ENCODE measurements at regions not wholly inside any gene's neighbourhood (a gene's known extent, or its start where the extent isn't known, plus 50 kb on each side); places are given as distances from the start of the nearest gene placed in this dataset.

- H3K36me3 ChIP-seq: no peaks in the 10 kb centered on the region
- intact Hi-C loops (cut with DNase I): no loop called here
- H3K9me3 ChIP-seq: no peaks in the 10 kb centered on the region
Measured at GRCh38 chrX:145631461-145631951, 186.1 kb upstream of the SLITRK2 start.

GRCh38 chrX:145654486-145654885 is 163.1 kb upstream of the SLITRK2 start:
- no peak for DNase-seq (ENCODE audit: low spot score in 2 of 2)

More at GRCh38 chrX:145631461-145631951, 186.1 kb upstream of the SLITRK2 start:
- Histone ChIP-seq H3K4me3 (no peak overlapping the region), H3K27me3 (no peaks in the 10 kb centered on the region), H3K4me1 (no peaks in the 10 kb centered on the region), H3K27ac (no peak overlapping the region)
- DNase-seq (ENCODE audit: low spot score in 2 of 2): no peak
- no peak for TF ChIP-seq CTCF (IDR thresholded peaks at IDR 0.05)

GRCh38 chrX:145673841-145674240 is 143.8 kb upstream of the SLITRK2 start:
- Histone ChIP-seq H3K36me3 (no peaks in the 10 kb centered on the region), H3K27ac (no peak overlapping the region), H3K4me3 (no peak overlapping the region), H3K27me3 (no peaks in the 10 kb centered on the region), H3K4me1 (no peaks in the 10 kb centered on the region), H3K9me3 (no peaks in the 10 kb centered on the region)
- intact Hi-C loops (cut with DNase I): no loop called here
- DNase-seq (ENCODE audit: low spot score in 2 of 2): no peak
- TF ChIP-seq CTCF (IDR thresholded peaks at IDR 0.05): no peak

More at GRCh38 chrX:145654486-145654885, 163.1 kb upstream of the SLITRK2 start:
- Histone ChIP-seq H3K27ac (no peak overlapping the region), H3K9me3 (no peaks in the 10 kb centered on the region), H3K36me3 (no peaks in the 10 kb centered on the region), H3K4me3 (no peak overlapping the region), H3K4me1 (no peaks in the 10 kb centered on the region), H3K27me3 (no peaks in the 10 kb centered on the region)
- intact Hi-C loops (cut with DNase I): no loop called here
- TF ChIP-seq CTCF (IDR thresholded peaks at IDR 0.05): no peak

GRCh38 chrX:145677109-145677817 is 140.4 kb upstream of the SLITRK2 start:
- H3K4me1 ChIP-seq: no peaks in the 10 kb centered on the region
- TF ChIP-seq CTCF (IDR thresholded peaks at IDR 0.05): no peak

GRCh38 chrX:145682518-145683298 is 134.9 kb upstream of the SLITRK2 start:
- Histone ChIP-seq H3K27ac (no peak overlapping the region), H3K4me3 (no peak overlapping the region), H3K36me3 (no peaks in the 10 kb centered on the region), H3K4me1 (no peaks in the 10 kb centered on the region), H3K9me3 (no peaks in the 10 kb centered on the region), H3K27me3 (no peaks in the 10 kb centered on the region)
- TF ChIP-seq CTCF (IDR thresholded peaks at IDR 0.05): no peak
- intact Hi-C loops (cut with DNase I): no loop called here
- no peak for DNase-seq (ENCODE audit: low spot score in 2 of 2)

More at GRCh38 chrX:145677109-145677817, 140.4 kb upstream of the SLITRK2 start:
- Histone ChIP-seq H3K4me3 (no peak overlapping the region), H3K27me3 (no peaks in the 10 kb centered on the region), H3K9me3 (no peaks in the 10 kb centered on the region), H3K36me3 (no peaks in the 10 kb centered on the region), H3K27ac (no peak overlapping the region)
- DNase-seq (ENCODE audit: low spot score in 2 of 2): no peak
- intact Hi-C loops (cut with DNase I): no loop called here

Measured in ascending aorta (tissue), 2 donors.